GM13977 (cell line): ENCODE measurements at regions not wholly inside any gene's neighbourhood (a gene's known extent, or its start where the extent isn't known, plus 50 kb on each side); places are given as distances from the start of the nearest gene placed in this dataset.

ENCODE experiments used
- DNase-seq: peaks from one replicate; pipeline ENCODE4 v3.0.0; 2012; ENCODE audit warnings: low spot score
- CTCF ChIP-seq: IDR thresholded peaks from 2 replicates; pipeline ENCODE4 v1.5.1; 2012; ENCODE audit warnings: mild to moderate bottlenecking, control low read depth; ENCODE audit not compliant: insufficient read depth; ENCODE audit errors: extremely low read depth, missing control alignments
- in situ Hi-C: fragments of 300-500 bp; cut with MboI; formaldehyde crosslinking; loops from one replicate; pipeline ENCODE4 v1.12.0; 2022; ENCODE audit warnings: low sequenced_read_pairs, low pct_unique_long_range_greater_than_20kb, mixed read lengths, inconsistent platforms; ENCODE audit not compliant: unreplicated experiment

DNA sequence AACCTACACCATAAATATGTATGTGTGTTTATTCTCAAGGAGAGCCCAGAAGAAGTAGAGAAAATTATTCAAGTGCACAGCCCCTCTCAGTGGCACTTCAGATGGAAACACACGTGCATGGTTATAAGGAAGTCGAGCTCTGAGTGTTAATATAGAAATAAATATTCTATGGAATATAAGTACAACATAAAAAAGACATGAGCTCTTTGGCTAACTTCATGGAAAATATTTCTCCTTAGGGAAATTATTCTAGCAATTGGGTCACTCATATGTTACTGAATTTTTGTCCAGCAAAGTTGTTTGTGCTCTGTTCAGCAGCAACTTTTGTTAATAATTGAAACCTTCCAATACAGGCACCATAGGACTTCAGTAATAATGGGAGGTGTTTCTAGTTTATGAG, 939.0 kb downstream of the LRFN5 start:
- no peak for TF ChIP-seq CTCF
- in situ Hi-C loops, result no loop called here
- no peak for DNase-seq

- TF ChIP-seq CTCF, result no peak
- no peak for DNase-seq
- in situ Hi-C loops, result no loop called here
Observed at GRCh38 chr14:42541535-42542001, 934.9 kb downstream of the LRFN5 start.

DNA sequence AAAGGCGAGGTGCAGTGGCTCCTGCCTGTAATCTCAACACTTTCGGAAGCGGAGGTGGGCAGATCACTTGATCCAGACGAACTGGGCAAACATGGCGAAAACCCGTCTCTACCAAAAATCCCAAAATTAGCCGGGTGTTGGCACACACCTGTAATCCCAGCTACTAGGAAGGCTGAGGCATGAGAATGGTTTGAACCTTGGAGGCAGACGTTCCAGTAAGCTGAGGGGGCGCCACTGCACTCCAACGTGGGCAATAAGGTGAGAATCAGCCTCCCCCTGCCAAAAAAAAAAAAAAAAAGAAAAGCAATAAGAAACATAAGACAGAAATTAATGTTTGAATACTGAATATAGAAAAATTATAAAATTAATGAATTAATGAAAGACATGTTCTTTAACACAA, 928.7 kb downstream of the LRFN5 start:
- no peak for DNase-seq
- in situ Hi-C loops, result no loop called here
- TF ChIP-seq CTCF, result no peak

DNA sequence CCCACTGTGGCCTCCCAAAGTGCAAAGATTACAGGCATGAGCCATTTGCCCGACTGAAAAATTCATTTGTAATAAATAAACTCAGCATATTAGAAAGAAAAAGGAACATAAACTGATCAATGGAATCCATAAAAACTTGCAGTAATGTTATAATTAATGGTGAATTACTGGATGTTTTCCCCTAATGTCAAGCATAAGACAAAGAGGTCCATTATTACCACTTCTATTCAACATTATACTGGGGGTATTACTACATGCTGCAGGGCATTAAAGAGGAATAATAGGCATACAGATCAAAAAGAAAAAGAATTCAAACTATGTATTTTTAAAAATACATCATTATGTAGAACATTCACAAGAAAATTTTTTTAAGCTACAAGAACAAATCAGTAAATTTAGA, 926.8 kb downstream of the LRFN5 start:
- DNase-seq, result no peak
- TF ChIP-seq CTCF, result no peak
- in situ Hi-C loops, result no loop called here

DNA sequence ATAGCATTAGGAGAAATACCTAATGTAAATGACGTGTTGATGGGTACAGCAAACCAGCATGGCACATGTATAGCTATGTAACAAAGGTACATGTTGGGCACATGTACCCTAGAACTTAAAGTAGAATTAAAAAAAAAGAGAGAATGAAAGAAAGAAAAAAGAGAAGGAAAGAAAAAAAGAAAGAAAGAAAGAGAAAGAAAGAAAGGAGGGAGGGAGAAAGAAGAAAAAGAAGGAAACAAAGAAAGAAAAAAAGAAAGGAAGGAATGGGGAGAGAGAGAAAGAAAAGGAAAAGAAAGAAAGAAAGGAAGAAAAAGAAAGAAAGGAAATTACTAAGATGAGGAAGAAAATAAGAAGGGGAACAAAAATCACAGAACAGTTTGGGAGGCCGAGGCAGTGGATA, 925.5 kb downstream of the LRFN5 start:
- TF ChIP-seq CTCF, result no peak
- DNase-seq, result no peak
- in situ Hi-C loops, result no loop called here

GRCh38 chr14:42527141-42527540, 920.5 kb downstream of the LRFN5 start:
- in situ Hi-C loops, result no loop called here
- no peak for DNase-seq
- no peak for TF ChIP-seq CTCF

DNA sequence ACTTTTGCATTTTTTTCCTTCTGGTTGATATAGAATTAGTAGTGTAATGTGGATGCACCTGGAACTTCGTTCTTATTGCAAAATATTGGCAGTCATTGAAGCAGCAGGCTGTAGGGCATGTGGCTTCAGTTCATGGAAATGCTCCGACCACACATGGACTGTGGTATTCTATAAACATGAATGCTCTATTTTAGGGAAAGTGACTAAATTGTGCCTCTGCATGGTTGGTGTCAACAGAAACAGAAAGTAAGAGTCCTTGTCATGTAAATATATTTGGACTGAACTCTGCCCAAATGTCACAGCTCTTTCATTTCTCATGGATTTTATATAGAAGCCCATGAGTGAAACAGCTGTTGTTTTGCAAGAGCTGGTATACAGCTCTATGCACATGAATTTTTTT, 917.0 kb downstream of the LRFN5 start:
- peak; percentile 9 for DNase-seq
- TF ChIP-seq CTCF, result no peak
- in situ Hi-C loops, result no loop called here
